Tibial nerve (tissue), 3 donors: ENCODE measurements at regions not wholly inside any gene's neighbourhood (a gene's known extent, or its start where the extent isn't known, plus 50 kb on each side); places are given as distances from the start of the nearest gene placed in this dataset.

Experiments used
- POLR2A ChIP-seq, 2 donors: fragments of 450-650 bp; IDR thresholded peaks; one replicate each; pipeline ENCODE4 v1.6.1; 2017; ENCODE audit warnings: antibody characterized with exemption in 2 of 2, mild to moderate bottlenecking in 2 of 2, moderate library complexity in 2 of 2
- TF ChIP-seq, protein P1 (sequence below), 5 experiments: fragments of 200-600 bp in 3 of 5; fragments of 450-650 bp in 2 of 5; sonication (generic) in 3 of 5; IDR thresholded peaks; one replicate each; pipeline ENCODE4 v1.5.1; 2016 to 2019; ENCODE audit warnings: antibody characterized with exemption in 5 of 5, mild to moderate bottlenecking in 3 of 5, moderate library complexity in 2 of 5

DNA sequence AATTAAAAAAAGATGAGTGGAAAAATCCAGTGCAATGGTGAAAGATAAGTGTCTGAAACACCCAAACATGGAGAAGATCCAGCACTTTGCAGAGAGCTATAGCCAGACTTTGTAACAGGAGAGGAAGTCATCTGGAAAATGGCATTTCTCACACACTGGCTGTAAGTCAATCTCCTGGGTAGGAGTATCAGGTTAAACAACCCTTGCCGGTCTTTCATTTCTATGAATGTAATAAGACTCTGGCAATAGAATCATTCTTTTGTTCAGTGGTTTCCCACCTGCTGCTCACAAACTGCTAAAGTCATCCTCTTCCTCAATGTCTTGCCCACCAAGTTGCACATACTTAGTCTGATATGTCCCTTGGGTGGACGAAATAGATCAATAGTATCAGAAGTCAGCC lies 94.0 kb upstream of the ATP8A1 start:
- TF ChIP-seq, protein P1, sequence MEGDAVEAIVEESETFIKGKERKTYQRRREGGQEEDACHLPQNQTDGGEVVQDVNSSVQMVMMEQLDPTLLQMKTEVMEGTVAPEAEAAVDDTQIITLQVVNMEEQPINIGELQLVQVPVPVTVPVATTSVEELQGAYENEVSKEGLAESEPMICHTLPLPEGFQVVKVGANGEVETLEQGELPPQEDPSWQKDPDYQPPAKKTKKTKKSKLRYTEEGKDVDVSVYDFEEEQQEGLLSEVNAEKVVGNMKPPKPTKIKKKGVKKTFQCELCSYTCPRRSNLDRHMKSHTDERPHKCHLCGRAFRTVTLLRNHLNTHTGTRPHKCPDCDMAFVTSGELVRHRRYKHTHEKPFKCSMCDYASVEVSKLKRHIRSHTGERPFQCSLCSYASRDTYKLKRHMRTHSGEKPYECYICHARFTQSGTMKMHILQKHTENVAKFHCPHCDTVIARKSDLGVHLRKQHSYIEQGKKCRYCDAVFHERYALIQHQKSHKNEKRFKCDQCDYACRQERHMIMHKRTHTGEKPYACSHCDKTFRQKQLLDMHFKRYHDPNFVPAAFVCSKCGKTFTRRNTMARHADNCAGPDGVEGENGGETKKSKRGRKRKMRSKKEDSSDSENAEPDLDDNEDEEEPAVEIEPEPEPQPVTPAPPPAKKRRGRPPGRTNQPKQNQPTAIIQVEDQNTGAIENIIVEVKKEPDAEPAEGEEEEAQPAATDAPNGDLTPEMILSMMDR (IDR thresholded peaks at IDR 0.05), result no peak
- no peak for TF ChIP-seq POLR2A (IDR thresholded peaks at IDR 0.05)
